GM19240 (cell line): ENCODE measurements at regions not wholly inside any gene's neighbourhood (a gene's known extent, or its start where the extent isn't known, plus 50 kb on each side); places are given as distances from the start of the nearest gene placed in this dataset.
"Not testable (repeated sequence)": the region's sequence is repeated elsewhere in the genome, so short reads cannot be mapped to it uniquely, and the experiment has no call there.

Experiments
- DNase-seq: peaks from one replicate; pipeline ENCODE4 v3.0.0; 2011; ENCODE audit warnings: low spot score; ENCODE audit not compliant: insufficient read length

- not testable (repeated sequence) for DNase-seq
These were observed 51.6 kb upstream of the MAP4K4 start for GRCh38 chr2:101645886-101646285.

- no peak for DNase-seq
These were observed 52.6 kb upstream of the MAP4K4 start for GRCh38 chr2:101644842-101645383.

DNA sequence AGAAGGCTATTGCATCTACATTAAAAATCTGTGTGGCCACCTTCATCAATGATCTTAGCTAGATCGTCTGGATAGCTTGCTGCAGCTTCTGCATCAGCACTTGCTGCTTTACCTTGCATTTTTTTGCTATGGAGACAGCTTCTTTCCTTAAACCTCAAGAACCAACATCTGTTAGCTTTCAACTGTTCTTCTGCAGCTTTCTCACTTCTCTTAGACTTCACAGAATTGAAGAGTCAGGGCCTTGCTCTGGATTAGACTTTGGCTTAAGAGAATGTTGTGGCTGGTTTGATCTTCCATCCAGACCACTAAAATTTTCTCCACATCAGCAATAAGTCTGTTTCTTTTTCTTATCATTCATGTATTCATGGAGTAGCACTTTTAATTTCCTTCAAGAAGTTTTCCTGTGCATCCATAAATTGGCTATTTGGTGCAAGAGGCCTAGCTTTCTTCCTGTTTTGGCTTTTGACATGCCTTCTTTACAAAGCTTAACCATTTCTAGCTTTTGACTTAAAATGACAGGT, 54.4 kb upstream of the MAP4K4 start:
- DNase-seq, result no peak

DNA sequence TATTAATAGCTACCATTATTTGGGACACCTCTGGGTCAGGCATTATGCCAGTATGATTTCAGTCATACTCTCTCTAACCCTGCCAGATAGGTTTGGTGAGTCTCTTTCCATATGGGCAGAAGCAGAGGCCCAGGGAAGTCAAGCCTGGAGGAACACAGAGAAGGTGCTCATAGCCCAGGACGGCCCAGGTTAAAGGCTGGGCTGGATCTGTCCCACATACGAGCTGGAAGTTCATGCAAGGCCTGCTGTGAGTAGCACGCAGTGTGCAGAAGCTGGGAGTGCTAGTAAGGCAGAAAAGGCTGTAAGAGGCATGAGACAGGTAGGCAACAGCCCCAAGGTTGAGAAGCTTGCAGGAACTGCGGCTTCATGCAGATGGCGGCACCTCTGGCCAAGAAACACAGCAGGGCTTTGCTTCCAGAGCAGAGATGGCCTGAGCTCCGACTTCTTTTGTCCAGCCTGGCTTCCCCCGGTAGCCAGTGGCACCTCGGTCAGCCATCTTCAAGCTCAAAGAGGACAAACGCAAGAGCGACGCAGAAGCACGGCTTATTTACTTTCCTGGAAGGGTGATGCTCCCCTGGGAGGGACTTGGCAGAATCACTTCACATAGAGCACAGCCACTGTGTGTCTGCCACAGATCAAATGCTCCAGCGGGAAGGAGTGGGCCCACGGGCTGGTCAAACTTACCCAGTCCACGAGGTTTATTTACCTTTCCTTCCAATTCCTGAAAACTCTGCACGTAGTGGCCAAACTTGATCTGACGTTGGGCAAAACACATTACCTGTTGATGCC, 58.5 kb upstream of the MAP4K4 start:
- DNase-seq, result no peak

- no peak for DNase-seq
These were observed 59.3 kb upstream of the MAP4K4 start for GRCh38 chr2:101638181-101638711.

- DNase-seq, result no peak
These were observed 67.1 kb upstream of the MAP4K4 start for GRCh38 chr2:101630224-101630949.

DNA sequence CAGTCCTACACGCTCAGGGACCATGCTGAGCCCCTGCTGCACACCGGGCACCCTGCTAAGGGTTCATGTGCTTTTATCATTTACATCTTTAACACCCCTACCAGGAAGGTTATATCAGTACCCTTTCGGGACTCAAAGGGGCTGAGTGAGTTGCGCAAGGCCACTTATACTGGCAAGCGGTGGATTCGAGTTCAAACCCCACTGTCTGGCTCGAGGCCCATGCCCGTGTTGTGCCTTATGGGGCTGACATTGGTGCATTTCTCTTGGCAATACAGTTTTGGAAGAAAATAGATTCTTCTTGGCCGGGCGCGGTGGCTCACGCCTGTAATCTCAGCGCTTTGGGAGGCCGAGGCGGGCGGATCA, 69.5 kb upstream of the MAP4K4 start:
- no peak for DNase-seq

GRCh38 chr2:101627285-101628029, 70.0 kb upstream of the MAP4K4 start:
- DNase-seq, result no peak

- not testable (repeated sequence) for DNase-seq
These were observed 71.7 kb upstream of the MAP4K4 start for GRCh38 chr2:101625814-101626213.

GRCh38 chr2:101625387-101625786, 72.1 kb upstream of the MAP4K4 start:
- no peak for DNase-seq

DNA sequence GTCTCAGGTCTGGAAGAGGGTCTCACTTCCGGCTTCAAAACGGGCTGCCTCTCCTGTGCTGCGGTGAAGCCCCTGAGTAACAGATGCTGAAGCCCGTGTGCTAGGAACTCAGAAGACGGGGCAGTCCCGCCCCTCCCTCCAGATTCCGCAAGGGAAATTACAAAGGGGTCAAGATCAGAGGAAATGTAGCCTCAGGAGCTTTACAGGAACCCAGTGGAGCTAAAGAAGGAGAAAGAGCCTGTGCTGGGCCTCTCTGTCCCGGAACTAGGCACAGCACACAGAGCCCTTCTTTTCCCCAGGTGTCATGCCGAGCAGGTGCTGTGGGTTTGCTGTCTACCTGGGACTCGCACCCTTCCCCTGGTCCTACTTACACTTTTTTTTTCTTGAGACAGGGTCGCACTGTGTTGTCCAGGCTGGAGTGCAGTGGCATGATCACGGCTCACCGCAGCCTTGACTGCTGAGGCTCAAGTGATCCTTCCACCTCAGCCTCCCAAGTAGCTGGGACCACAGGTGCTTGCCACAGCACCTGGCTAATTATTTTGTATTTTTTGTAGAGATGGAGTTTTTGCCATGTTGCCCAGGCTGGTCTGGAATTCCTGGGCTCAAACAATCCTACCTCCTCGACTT, 72.7 kb upstream of the MAP4K4 start:
- no peak for DNase-seq

DNA sequence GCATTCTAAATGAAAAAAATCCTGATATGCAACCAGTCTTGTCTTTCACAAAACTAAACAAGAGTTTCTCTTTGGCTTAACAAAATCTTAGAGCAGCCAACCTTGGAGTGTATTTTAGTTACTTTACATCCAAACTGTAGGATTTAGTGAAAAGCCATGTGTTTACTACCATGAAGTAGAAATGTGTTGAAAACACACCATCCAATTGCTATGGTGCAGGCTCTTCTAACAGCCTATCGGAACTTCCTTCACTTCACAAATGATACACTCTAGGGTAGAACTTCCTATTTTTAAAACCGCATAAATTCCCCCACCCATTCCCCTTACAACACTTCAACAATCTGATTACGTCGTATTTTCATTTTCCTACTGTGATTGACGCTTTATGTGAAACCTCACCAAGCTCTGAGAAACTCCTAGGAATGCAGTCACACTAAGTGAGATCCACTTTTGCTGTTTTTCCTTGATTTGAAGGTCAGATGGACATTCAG, 74.4 kb upstream of the MAP4K4 start:
- DNase-seq, result no peak

DNA sequence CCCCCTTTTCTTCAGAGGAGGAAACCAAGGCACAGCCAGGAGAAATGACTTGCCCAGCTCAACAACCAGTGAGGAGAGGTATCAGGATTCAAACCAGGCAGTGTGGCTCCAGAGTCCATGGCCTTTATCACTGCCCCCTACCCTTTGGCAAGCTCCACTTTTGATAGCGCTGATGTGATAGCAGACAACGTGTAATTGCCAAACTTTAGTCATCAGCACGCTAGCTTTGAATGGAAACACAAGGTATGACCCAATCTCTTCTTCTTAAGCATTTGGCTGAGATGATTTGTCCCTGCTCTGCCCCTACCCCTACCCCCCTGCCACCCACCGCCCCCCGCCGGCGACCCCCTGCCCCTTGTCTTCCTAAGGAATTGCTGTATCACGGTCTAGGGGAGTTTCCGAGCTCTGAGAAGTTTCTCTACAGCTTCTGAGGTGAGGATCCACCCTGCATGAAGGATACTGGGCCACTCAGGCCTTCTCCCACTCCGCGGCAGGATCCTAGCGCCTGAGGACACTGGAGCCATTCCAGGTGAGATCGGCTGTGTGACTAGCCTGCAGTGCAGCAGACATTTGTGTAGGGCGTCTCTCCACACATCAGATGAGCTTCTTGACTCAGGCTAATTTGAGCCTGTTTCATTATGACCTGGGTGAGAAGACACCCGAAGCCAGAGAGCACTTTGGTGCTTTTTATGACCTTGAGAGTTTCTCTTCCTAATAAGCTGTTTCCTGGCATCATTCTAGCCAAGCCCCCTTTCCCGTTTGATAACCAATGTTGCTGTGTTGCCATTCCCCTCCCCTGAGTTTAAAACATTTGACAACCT, 75.1 kb upstream of the MAP4K4 start:
- DNase-seq, result peak; percentile 45

- DNase-seq, result no peak
These were observed 78.3 kb upstream of the MAP4K4 start for GRCh38 chr2:101619191-101619591.

DNA sequence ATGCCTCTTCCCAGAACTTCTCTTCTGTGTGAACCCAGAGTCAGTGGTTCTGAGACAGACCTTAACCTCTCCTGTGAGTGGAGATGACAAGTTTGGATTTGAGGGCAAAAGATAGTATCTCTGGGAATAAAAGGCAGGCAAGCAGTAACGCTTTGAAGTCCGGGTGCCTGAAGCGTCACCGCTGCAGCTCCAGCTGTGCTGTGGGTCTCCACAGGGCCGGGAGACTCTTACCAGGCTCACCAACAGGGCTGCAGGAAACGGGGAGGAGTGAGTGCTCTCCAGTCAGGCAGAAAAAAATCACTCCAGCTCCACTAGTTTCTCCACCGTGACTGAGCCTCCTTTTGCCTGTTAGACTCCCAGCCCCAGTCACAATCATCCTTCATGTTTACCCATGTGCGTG, 79.7 kb upstream of the MAP4K4 start:
- DNase-seq, result no peak

GRCh38 chr2:101617188-101617587, 80.3 kb upstream of the MAP4K4 start:
- no peak for DNase-seq

GRCh38 chr2:101614127-101614759, 83.3 kb upstream of the MAP4K4 start:
- DNase-seq, result no peak

DNA sequence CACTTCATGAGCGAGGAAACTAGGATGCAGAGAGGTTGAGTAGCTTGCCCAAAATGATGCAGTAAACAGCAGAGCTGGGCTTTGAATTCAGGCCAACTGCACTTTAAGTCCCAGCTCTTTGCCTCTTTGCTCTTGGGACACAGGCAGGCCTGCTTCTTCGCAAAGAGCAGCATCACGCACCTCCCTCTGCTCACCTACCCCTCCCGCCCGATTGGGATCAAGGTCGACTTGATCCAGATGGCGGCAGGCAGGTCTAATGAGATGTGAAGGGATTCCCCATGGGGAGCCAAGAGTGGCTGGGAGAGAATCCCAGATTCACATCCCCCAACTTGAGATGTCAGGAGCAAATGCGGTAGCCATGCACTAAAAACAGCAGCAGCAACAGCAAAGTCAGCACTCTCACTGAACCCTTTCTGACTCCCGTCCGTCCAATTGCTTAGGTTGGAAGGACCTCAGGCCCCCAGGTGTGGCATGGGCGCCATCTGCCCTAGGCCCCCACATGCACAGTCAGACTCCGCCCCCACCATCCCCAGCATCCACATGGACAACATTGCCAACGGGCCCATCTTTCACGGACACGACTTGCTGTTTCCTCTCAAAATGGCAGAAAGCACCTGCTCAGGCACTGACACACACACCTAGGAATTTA, 84.3 kb upstream of the MAP4K4 start:
- no peak for DNase-seq

DNA sequence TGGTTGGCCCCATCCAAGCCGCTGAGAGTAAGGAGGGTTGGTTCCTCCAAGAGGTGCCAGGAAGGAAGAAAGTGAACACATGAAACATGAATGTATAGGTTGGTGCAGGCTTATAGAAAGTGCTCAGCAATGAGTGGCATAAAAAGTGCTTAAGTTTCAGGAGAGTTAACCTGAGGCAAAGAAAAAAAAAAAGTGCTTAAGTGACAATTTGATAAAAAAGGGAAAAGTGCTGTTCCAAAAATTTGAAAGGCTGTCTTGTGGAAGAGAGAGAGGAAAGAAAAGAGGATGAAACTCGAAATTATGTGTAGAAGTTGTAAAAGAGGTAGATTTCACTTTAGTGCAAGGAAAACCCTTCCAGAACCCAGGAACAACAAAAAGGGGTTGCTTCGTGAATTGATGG, 85.5 kb upstream of the MAP4K4 start:
- DNase-seq, result no peak
